Ishikawa (cell line): ENCODE measurements at regions not wholly inside any gene's neighbourhood (a gene's known extent, or its start where the extent isn't known, plus 50 kb on each side); places are given as distances from the start of the nearest gene placed in this dataset.

Experiments used
- CEBPB ChIP-seq: IDR thresholded peaks from 2 replicates; pipeline ENCODE4 v1.6.1; 2012
- EGR1 ChIP-seq: IDR thresholded peaks from 2 replicates; pipeline ENCODE4 v1.6.1; 2012
- EP300 ChIP-seq: IDR thresholded peaks from 2 replicates; pipeline ENCODE4 v1.6.1; 2012; ENCODE audit warnings: borderline replicate concordance
- RAD21 ChIP-seq: IDR thresholded peaks from 2 replicates; pipeline ENCODE4 v1.6.1; 2012; ENCODE audit warnings: low read depth
- TEAD4 ChIP-seq: IDR thresholded peaks from 2 replicates; pipeline ENCODE4 v1.6.1; 2012
- YY1 ChIP-seq: IDR thresholded peaks from 2 replicates; pipeline ENCODE4 v1.6.1; 2012; ENCODE audit warnings: low read depth
- TF ChIP-seq, protein P1 (sequence below): IDR thresholded peaks from 2 replicates; pipeline ENCODE4 v1.6.1; 2012
- TF ChIP-seq, protein P2 (sequence below): IDR thresholded peaks from 2 replicates; pipeline ENCODE4 v1.6.1; 2012; ENCODE audit warnings: low read depth, mild to moderate bottlenecking

DNA sequence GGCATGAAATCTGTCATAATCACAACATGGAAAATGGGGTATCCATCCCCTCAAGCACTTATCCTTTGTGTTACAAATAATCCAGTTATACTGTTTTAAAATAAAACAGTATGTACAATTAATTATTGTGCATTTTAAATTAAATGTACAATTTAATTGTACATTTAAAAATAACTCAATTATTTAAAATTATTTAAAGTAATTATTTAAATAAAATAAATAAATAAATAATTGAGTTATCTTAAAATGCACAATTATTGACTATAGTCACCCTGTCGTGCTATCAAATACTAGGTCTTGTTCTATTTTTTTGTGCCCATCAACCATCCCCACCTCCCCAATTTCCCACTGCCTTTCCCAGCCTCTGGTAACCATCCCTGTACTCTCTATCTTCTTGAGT, 66.9 kb upstream of the KCNG1 start:
- no peak for TF ChIP-seq CEBPB
- TF ChIP-seq, protein P1, sequence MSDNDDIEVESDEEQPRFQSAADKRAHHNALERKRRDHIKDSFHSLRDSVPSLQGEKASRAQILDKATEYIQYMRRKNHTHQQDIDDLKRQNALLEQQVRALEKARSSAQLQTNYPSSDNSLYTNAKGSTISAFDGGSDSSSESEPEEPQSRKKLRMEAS: no peak
- no peak for TF ChIP-seq EGR1
- TF ChIP-seq EP300: no peak
- no peak for TF ChIP-seq YY1
- no peak for TF ChIP-seq RAD21
- TF ChIP-seq, protein P2, sequence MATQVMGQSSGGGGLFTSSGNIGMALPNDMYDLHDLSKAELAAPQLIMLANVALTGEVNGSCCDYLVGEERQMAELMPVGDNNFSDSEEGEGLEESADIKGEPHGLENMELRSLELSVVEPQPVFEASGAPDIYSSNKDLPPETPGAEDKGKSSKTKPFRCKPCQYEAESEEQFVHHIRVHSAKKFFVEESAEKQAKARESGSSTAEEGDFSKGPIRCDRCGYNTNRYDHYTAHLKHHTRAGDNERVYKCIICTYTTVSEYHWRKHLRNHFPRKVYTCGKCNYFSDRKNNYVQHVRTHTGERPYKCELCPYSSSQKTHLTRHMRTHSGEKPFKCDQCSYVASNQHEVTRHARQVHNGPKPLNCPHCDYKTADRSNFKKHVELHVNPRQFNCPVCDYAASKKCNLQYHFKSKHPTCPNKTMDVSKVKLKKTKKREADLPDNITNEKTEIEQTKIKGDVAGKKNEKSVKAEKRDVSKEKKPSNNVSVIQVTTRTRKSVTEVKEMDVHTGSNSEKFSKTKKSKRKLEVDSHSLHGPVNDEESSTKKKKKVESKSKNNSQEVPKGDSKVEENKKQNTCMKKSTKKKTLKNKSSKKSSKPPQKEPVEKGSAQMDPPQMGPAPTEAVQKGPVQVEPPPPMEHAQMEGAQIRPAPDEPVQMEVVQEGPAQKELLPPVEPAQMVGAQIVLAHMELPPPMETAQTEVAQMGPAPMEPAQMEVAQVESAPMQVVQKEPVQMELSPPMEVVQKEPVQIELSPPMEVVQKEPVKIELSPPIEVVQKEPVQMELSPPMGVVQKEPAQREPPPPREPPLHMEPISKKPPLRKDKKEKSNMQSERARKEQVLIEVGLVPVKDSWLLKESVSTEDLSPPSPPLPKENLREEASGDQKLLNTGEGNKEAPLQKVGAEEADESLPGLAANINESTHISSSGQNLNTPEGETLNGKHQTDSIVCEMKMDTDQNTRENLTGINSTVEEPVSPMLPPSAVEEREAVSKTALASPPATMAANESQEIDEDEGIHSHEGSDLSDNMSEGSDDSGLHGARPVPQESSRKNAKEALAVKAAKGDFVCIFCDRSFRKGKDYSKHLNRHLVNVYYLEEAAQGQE: no peak
- TF ChIP-seq TEAD4: no peak
